ENCODE measurements at regions not wholly inside any gene's neighbourhood (a gene's known extent, or its start where the extent isn't known, plus 50 kb on each side); places are given as distances from the start of the nearest gene placed in this dataset.

DNA sequence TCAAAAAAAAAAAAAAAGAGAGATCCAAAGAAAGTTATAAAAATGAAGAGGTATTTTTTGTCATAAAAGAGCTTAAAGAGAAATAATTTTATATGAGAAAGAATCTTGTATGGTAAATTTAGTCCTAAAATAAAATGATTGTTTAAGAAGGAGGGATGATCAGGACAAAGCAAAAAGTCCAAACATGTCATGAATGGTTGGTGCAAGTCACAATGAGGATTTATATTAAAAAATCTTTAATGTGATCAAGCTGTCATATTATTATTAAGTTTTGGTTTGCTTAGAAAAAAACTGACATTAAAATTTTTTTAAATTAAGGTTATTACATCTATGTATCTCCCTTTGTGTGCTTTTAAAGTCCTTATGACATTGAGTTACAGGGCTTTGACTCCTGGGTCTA, 220.4 kb downstream of the TMEM26 start:
- TF ChIP-seq EP300 (IDR thresholded peaks at IDR 0.05) (no peak), POLR2AphosphoS5 (IDR thresholded peaks at IDR 0.05) (no peak), POLR2A (IDR thresholded peaks at IDR 0.05) (no peak)
- TF ChIP-seq, protein P1, sequence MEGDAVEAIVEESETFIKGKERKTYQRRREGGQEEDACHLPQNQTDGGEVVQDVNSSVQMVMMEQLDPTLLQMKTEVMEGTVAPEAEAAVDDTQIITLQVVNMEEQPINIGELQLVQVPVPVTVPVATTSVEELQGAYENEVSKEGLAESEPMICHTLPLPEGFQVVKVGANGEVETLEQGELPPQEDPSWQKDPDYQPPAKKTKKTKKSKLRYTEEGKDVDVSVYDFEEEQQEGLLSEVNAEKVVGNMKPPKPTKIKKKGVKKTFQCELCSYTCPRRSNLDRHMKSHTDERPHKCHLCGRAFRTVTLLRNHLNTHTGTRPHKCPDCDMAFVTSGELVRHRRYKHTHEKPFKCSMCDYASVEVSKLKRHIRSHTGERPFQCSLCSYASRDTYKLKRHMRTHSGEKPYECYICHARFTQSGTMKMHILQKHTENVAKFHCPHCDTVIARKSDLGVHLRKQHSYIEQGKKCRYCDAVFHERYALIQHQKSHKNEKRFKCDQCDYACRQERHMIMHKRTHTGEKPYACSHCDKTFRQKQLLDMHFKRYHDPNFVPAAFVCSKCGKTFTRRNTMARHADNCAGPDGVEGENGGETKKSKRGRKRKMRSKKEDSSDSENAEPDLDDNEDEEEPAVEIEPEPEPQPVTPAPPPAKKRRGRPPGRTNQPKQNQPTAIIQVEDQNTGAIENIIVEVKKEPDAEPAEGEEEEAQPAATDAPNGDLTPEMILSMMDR (IDR thresholded peaks at IDR 0.05): no peak
- H3K27me3 ChIP-seq: no peaks in the 10 kb centered on the region
- no peak overlapping the region for H3K4me3 ChIP-seq
- no peaks in the 10 kb centered on the region for H3K4me1 ChIP-seq
- H3K36me3 ChIP-seq: no peaks in the 10 kb centered on the region
- DNase-seq (ENCODE audit: low spot score in 2 of 2): no peak
- no peak overlapping the region for H3K27ac ChIP-seq
- peaks cover 4% of the 10 kb centered on the region for H3K9me3 ChIP-seq

DNA sequence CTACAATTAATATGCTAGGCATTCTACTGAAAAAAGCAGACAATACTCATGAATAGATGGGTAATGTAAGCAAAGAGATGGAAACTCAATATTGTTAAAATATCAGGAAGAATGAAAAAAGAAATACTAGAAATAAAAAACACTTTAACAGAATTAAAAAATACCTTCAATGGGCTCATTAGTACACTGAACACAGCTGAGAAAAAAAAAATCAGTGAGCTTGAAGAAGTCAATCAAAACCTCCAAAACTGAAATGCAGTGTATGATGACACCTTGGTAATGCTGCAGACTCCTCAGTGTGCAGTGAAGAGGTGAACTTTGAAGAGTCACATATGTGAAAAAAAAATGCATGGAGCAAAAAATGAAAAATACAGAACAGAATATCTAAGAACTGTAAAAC, 227.2 kb downstream of the TMEM26 start:
- no peaks in the 10 kb centered on the region for H3K27me3 ChIP-seq
- no peaks in the 10 kb centered on the region for H3K4me1 ChIP-seq
- no peak for DNase-seq (ENCODE audit: low spot score in 2 of 2)
- no peak overlapping the region for H3K4me3 ChIP-seq
- H3K27ac ChIP-seq: no peak overlapping the region
- peaks cover 5% of the 10 kb centered on the region for H3K9me3 ChIP-seq
- TF ChIP-seq, protein P1 (IDR thresholded peaks at IDR 0.05): no peak
- TF ChIP-seq EP300 (IDR thresholded peaks at IDR 0.05): no peak
- no peak for TF ChIP-seq POLR2AphosphoS5 (IDR thresholded peaks at IDR 0.05)
- TF ChIP-seq POLR2A (IDR thresholded peaks at IDR 0.05): no peak
- H3K36me3 ChIP-seq: no peaks in the 10 kb centered on the region

DNA sequence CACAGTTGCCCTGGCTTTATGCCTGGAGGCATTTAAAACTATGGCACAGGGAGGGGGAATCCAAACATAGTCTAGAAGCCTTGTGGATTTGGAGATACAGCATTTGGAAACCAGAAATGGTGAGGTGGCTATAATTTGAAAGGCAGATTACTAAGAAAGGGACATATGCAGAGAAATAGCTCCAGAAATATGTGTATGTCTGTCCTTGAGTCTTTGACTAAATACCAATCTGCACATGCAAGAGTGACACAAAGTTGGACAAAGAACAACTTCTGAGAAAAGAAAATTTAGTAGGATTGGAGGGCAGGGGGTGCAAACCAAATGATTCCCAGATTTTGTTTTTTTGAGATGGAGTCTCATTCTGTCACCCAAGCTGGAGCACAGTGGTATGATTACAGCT, 229.6 kb downstream of the TMEM26 start:
- peaks cover 5% of the 10 kb centered on the region for H3K9me3 ChIP-seq
- H3K4me3 ChIP-seq: no peak overlapping the region
- no peaks in the 10 kb centered on the region for H3K4me1 ChIP-seq
- no peaks in the 10 kb centered on the region for H3K27me3 ChIP-seq
- DNase-seq (ENCODE audit: low spot score in 2 of 2): no peak
- H3K36me3 ChIP-seq: no peaks in the 10 kb centered on the region
- H3K27ac ChIP-seq: no peak overlapping the region
- no peak for TF ChIP-seq POLR2A (IDR thresholded peaks at IDR 0.05)
- no peak for TF ChIP-seq EP300 (IDR thresholded peaks at IDR 0.05)
- no peak for TF ChIP-seq POLR2AphosphoS5 (IDR thresholded peaks at IDR 0.05)
- TF ChIP-seq, protein P1 (IDR thresholded peaks at IDR 0.05): no peak

DNA sequence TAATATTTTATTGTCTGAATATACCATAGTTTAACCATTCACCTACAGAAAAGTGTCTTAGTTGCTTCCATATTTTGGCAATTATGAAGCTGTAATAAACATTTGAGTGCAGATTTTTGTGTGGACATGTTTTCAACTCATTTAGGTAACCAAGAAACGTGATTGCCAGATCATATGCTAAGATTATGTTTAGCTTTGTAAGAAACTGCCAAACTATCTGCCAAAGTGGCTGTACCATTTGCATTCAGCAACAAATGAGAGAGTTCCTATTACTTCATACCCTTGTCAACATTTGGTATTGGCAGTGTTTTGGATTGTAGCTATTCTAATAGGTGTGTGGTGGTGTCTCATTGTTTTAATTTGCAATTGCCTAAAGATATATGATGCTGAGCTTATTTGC, 233.5 kb downstream of the TMEM26 start:
- TF ChIP-seq POLR2AphosphoS5 (IDR thresholded peaks at IDR 0.05) (no peak), EP300 (IDR thresholded peaks at IDR 0.05) (no peak), POLR2A (IDR thresholded peaks at IDR 0.05) (no peak)
- TF ChIP-seq, protein P1 (IDR thresholded peaks at IDR 0.05): no peak
- no peak overlapping the region for H3K4me3 ChIP-seq
- no peak overlapping the region for H3K27ac ChIP-seq
- no peak for DNase-seq (ENCODE audit: low spot score in 2 of 2)
- no peaks in the 10 kb centered on the region for H3K27me3 ChIP-seq
- no peaks in the 10 kb centered on the region for H3K36me3 ChIP-seq
- H3K9me3 ChIP-seq: no peaks in the 10 kb centered on the region
- 48% methylated on average over 1 of the region's 1 CpG for WGBS
- no peaks in the 10 kb centered on the region for H3K4me1 ChIP-seq

DNA sequence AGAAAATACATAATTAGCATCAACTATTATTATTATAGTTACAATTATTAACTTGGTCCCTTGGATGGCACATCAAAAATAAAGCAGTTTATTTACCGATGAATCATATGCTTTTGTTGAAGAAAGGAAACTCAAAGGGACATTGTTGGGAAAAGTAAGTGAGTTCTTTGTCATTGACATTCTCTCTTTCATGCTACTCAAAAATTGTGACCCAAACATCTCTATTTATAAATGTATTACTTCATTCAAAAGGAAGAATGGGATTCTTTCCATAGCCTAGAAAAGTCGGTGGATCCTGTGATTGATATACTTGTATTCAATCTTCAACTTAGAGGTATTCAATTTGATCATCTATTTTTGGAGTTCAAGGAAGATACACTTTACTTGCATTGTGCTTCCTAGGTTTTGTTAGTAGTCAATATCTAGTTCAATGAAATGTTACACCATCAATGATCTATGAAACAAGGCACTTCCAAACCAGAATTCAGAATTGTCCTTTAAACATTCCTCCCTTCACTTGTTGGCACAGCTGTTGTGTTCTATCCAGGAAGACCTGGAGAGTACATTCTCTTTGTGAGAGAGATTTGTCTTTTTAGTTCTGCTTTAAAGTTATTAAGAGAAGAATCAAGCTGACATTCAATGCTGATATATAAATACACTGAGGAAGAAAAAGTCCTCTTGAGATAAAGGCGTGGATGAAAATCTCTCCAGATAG, 235.2 kb downstream of the TMEM26 start:
- no peak for DNase-seq (ENCODE audit: low spot score in 2 of 2)
- Histone ChIP-seq H3K4me3 (no peak overlapping the region), H3K27me3 (no peaks in the 10 kb centered on the region), H3K27ac (no peak overlapping the region), H3K36me3 (no peaks in the 10 kb centered on the region), H3K4me1 (no peaks in the 10 kb centered on the region), H3K9me3 (no peaks in the 10 kb centered on the region)
- 89% methylated on average over 3 of the region's 3 CpGs for WGBS
- no peak for TF ChIP-seq EP300 (IDR thresholded peaks at IDR 0.05)
- TF ChIP-seq POLR2A (IDR thresholded peaks at IDR 0.05): no peak
- TF ChIP-seq, protein P1 (IDR thresholded peaks at IDR 0.05): no peak
- no peak for TF ChIP-seq POLR2AphosphoS5 (IDR thresholded peaks at IDR 0.05)

All from suprapubic skin (tissue), 4 donors.